PC-3 (cell line): ENCODE measurements at regions not wholly inside any gene's neighbourhood (a gene's known extent, or its start where the extent isn't known, plus 50 kb on each side); places are given as distances from the start of the nearest gene placed in this dataset.

Source experiments
- EZH2phosphoT487 ChIP-seq: fragments of 300-600 bp; sonication (generic); IDR thresholded peaks from 2 replicates; pipeline ENCODE4 v1.6.1; 2018; ENCODE audit warnings: mild to moderate bottlenecking, antibody characterized with exemption, low read length, borderline replicate concordance
- TF ChIP-seq, protein P1 (sequence below): fragments of 300-600 bp; sonication (generic); conservative IDR thresholded peaks from 2 replicates; pipeline ENCODE4 v1.5.1; 2017; ENCODE audit warnings: antibody characterized with exemption, low read depth, mild to moderate bottlenecking, low read length

- TF ChIP-seq, protein P1, sequence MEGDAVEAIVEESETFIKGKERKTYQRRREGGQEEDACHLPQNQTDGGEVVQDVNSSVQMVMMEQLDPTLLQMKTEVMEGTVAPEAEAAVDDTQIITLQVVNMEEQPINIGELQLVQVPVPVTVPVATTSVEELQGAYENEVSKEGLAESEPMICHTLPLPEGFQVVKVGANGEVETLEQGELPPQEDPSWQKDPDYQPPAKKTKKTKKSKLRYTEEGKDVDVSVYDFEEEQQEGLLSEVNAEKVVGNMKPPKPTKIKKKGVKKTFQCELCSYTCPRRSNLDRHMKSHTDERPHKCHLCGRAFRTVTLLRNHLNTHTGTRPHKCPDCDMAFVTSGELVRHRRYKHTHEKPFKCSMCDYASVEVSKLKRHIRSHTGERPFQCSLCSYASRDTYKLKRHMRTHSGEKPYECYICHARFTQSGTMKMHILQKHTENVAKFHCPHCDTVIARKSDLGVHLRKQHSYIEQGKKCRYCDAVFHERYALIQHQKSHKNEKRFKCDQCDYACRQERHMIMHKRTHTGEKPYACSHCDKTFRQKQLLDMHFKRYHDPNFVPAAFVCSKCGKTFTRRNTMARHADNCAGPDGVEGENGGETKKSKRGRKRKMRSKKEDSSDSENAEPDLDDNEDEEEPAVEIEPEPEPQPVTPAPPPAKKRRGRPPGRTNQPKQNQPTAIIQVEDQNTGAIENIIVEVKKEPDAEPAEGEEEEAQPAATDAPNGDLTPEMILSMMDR = no peak
- no peak for TF ChIP-seq EZH2phosphoT487
These were observed 60.0 kb upstream of the NECTIN1 start for GRCh38 chr11:119788911-119789560.
